ENCODE measurements at regions not wholly inside any gene's neighbourhood (a gene's known extent, or its start where the extent isn't known, plus 50 kb on each side); places are given as distances from the start of the nearest gene placed in this dataset.

DNA sequence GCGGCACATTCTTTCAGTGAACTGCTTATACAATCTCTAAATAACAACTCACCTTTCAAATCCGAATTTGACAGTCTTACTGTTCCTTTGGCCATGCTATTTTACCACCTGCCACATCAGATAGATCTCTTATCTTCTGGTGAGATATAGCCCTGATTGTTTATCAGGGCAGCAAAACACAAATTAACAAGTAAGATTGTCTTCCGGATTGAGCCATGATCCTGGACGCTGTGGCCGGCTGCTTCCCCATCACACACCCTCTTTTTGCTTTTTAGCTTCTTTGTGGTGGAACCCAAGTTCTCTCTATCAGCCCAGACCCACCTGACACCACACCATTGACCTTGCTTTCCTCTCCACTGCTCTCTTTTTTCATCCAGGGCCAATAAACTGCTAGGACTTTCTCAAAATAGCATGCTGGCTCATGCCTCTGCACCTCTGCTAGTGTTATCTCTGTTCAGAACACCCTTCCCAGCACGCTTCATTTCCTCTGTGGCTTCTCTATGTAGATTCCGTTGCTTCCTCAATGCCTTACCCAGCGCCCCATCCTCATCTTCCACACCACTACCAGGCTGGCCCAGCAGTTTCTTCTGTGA, 111.8 kb upstream of the CNTNAP5 start:
- no peaks in the 10 kb centered on the region for H3K36me3 ChIP-seq
- no peak overlapping the region for H3K4me3 ChIP-seq
- WGBS, 2 donors, result 35 to 53% methylated on average over 8 of the region's 8 CpGs
- TF ChIP-seq, protein P1, sequence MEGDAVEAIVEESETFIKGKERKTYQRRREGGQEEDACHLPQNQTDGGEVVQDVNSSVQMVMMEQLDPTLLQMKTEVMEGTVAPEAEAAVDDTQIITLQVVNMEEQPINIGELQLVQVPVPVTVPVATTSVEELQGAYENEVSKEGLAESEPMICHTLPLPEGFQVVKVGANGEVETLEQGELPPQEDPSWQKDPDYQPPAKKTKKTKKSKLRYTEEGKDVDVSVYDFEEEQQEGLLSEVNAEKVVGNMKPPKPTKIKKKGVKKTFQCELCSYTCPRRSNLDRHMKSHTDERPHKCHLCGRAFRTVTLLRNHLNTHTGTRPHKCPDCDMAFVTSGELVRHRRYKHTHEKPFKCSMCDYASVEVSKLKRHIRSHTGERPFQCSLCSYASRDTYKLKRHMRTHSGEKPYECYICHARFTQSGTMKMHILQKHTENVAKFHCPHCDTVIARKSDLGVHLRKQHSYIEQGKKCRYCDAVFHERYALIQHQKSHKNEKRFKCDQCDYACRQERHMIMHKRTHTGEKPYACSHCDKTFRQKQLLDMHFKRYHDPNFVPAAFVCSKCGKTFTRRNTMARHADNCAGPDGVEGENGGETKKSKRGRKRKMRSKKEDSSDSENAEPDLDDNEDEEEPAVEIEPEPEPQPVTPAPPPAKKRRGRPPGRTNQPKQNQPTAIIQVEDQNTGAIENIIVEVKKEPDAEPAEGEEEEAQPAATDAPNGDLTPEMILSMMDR (IDR thresholded peaks at IDR 0.05), result no peak
- TF ChIP-seq POLR2A (IDR thresholded peaks at IDR 0.05), result no peak
- DNase-seq, result no peak
- no peaks in the 10 kb centered on the region for H3K27me3 ChIP-seq
- intact Hi-C loops (cut with DNase I), result no loop called here
- H3K9me3 ChIP-seq, result no peaks in the 10 kb centered on the region
- H3K4me1 ChIP-seq, result no peaks in the 10 kb centered on the region
- no peak overlapping the region for H3K27ac ChIP-seq

DNA sequence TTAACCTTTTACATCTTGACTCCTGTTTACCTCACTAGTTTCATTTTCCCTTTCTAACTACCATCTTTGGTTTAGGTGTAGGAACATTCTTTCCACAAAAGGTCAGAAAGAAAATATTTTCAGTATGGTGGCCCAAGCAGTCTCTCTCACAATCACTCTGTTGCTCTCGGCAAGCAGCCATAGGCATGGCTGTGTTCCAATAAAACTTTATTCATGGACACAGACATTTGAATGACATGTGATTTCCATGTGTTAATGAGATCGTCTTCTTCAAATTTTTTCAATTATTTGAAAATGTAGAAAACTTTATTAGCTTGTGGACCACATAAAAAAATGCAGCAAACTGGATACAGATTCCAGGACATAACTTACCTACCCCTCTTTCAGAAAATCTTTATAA, 109.7 kb upstream of the CNTNAP5 start:
- no peak for DNase-seq
- Histone ChIP-seq H3K27ac (no peak overlapping the region), H3K4me3 (no peak overlapping the region), H3K4me1 (no peaks in the 10 kb centered on the region), H3K36me3 (no peaks in the 10 kb centered on the region), H3K9me3 (no peaks in the 10 kb centered on the region), H3K27me3 (no peaks in the 10 kb centered on the region)
- TF ChIP-seq, protein P1 (IDR thresholded peaks at IDR 0.05), result no peak
- TF ChIP-seq POLR2A (IDR thresholded peaks at IDR 0.05), result no peak
- intact Hi-C loops (cut with DNase I), result no loop called here
- WGBS, 2 donors, result 69 to 76% methylated on average over 2 of the region's 2 CpGs

DNA sequence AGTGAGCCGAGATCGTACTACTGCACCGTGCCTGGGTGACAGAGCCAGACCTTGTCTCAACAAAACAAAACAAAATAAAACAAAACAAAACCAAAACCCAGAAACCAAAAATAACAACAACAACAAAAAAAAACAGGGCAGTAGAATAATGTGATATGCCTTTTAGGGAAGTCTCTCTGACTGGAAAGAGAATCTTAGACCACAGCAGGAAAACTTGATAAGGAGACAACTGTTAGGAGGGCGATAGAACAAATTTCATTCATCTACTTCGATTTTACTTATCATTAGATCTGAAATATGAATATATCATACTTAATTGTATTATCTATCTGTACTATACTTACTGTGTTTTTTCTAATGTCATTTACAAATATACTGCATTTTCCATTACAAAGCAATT, 109.0 kb upstream of the CNTNAP5 start:
- Histone ChIP-seq H3K27ac (no peak overlapping the region), H3K36me3 (no peaks in the 10 kb centered on the region), H3K4me1 (no peaks in the 10 kb centered on the region), H3K4me3 (no peak overlapping the region), H3K9me3 (no peaks in the 10 kb centered on the region), H3K27me3 (no peaks in the 10 kb centered on the region)
- no peak for TF ChIP-seq POLR2A (IDR thresholded peaks at IDR 0.05)
- TF ChIP-seq, protein P1 (IDR thresholded peaks at IDR 0.05), result no peak
- DNase-seq, result no peak
- intact Hi-C loops (cut with DNase I), result no loop called here
- 68 to 69% methylated on average over 5 of the region's 5 CpGs for WGBS, 2 donors

DNA sequence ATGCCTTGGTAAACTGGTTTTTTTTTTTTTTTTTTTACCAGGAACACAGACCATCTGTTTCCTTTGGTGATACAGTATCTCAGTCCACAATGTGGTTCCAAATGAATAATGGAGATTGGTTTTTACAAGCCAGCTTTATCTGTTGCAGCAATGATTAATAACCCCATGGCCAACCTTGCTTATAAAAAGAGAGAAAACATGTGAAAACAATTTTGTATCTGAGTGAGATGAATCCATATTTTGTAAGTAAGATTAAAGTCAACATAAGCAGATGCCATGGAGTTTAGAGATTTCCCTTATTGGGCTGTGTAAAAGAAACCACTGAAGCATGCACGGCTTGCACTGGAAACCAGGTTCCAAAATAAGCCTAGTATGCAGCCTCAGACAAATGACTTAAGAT, 108.6 kb upstream of the CNTNAP5 start:
- WGBS, 2 donors, result 12 to 17% methylated on average over 1 of the region's 1 CpG
- intact Hi-C loops (cut with DNase I), result no loop called here

DNA sequence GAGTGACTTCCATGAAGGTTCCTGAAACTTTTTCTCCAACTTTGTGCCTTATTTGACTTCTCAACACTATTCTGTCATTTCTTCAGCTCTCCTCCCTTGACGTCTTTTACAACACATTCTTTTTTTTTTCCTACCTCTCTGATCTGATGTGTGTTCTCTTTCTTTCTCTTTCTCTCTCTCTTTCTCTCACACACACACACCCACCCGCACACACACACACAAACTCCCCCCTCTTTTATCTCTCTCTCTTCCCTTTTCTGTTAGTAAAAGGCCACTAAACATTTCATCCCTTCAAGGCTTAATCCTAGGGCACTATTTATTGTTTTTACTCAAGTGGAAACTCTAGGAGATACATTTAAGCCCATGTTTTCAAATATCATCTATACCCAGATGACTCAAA, 107.8 kb upstream of the CNTNAP5 start:
- H3K9me3 ChIP-seq, result no peaks in the 10 kb centered on the region
- H3K27ac ChIP-seq, result no peak overlapping the region
- TF ChIP-seq POLR2A (IDR thresholded peaks at IDR 0.05), result no peak
- TF ChIP-seq, protein P1 (IDR thresholded peaks at IDR 0.05), result no peak
- H3K4me3 ChIP-seq, result no peak overlapping the region
- 26 to 28% methylated on average over 2 of the region's 2 CpGs for WGBS, 2 donors
- no peaks in the 10 kb centered on the region for H3K4me1 ChIP-seq
- H3K27me3 ChIP-seq, result no peaks in the 10 kb centered on the region
- intact Hi-C loops (cut with DNase I), result no loop called here
- H3K36me3 ChIP-seq, result no peaks in the 10 kb centered on the region
- DNase-seq, result no peak

More for the DNA sequence above, 108.6 kb upstream of the CNTNAP5 start:
- H3K27ac ChIP-seq, result no peak overlapping the region
- TF ChIP-seq, protein P1 (IDR thresholded peaks at IDR 0.05), result no peak
- no peak for TF ChIP-seq POLR2A (IDR thresholded peaks at IDR 0.05)
- no peaks in the 10 kb centered on the region for H3K4me1 ChIP-seq
- H3K27me3 ChIP-seq, result no peaks in the 10 kb centered on the region
- H3K9me3 ChIP-seq, result no peaks in the 10 kb centered on the region
- no peak overlapping the region for H3K4me3 ChIP-seq
- DNase-seq, result no peak
- no peaks in the 10 kb centered on the region for H3K36me3 ChIP-seq

Data from esophagus squamous epithelium (tissue), 5 donors.